ENCODE measurements at regions not wholly inside any gene's neighbourhood (a gene's known extent, or its start where the extent isn't known, plus 50 kb on each side); places are given as distances from the start of the nearest gene placed in this dataset.

DNA sequence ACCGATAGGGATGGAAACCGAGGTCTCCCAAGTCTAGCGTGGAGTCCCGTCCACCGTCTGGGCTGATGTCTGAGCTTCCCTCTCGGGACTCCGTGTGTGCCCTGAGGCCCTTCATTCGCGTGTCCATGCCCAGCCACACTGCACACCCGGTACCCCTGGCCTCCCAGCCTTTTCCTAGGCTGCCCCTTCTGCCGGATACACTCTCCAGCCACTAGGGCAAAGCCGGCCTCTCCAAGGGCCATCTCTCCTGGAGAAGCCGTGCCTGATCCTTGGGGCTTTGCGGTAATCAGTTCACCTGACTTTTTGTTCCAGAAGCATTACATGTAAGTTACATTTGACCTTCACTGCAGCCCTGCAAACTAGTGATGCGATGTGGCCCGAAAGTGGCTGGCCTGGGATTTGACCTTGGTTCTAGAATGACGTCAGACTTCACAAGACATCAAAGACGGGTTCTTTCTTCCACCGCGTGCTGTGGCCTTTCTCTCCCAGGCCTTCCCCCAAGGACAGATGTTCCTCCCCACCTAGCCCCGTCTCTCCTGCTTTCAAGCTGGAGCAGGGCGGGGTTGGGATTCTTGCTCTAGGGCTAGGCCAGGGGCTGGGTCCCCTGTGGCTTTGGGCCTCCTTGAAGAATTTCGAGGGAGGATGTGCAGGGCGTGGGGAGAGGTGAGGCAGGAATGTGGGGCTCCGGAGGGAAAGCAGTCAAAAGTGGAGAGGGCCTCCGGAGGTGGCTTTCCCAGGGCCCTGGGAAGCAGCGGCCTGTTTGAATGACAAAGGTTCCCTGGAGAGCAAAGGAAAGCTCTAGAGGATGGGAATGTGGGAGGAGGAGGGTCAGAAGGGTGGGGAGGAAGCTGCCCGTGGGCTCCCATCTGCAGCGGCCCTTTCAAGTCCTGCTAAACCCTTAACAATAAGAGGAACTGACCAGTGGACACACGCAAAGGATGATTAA, 49.7 kb upstream of the SLC2A1 start (continued):
- TF ChIP-seq, protein P1, sequence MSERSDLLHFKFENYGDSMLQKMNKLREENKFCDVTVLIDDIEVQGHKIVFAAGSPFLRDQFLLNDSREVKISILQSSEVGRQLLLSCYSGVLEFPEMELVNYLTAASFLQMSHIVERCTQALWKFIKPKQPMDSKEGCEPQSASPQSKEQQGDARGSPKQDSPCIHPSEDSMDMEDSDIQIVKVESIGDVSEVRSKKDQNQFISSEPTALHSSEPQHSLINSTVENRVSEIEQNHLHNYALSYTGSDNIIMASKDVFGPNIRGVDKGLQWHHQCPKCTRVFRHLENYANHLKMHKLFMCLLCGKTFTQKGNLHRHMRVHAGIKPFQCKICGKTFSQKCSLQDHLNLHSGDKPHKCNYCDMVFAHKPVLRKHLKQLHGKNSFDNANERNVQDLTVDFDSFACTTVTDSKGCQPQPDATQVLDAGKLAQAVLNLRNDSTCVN (CRISPR knock-in tag; IDR thresholded peaks at IDR 0.05; ENCODE audit: borderline replicate concordance) = no peak
- TF ChIP-seq ZNF44 (CRISPR knock-in tag; IDR thresholded peaks at IDR 0.05) (no peak), ZNF24 (IDR thresholded peaks at IDR 0.05) (no peak), MAFK (conservative IDR thresholded peaks at IDR 0.05 in 1 of 2, IDR thresholded peaks at IDR 0.05 in 1 of 2; ENCODE audit: low read length in 2 of 2) (no peak), SP1 (IDR thresholded peaks at IDR 0.05) (no peak), SP1 (CRISPR knock-in tag; IDR thresholded peaks at IDR 0.05) (no peak), KMT2A (CRISPR knock-in tag; IDR thresholded peaks at IDR 0.05) (no peak), ZNF605 (CRISPR knock-in tag; IDR thresholded peaks at IDR 0.05) (peak; percentile 75), ZNF557 (CRISPR knock-in tag; IDR thresholded peaks at IDR 0.05) (no peak), GTF2F1 (IDR thresholded peaks at IDR 0.05; ENCODE audit: low read length) (no peak), ZNF251 (CRISPR knock-in tag; IDR thresholded peaks at IDR 0.05) (no peak), ZKSCAN8 (CRISPR knock-in tag; IDR thresholded peaks at IDR 0.05; ENCODE audit: borderline replicate concordance) (no peak), SOX5 (CRISPR knock-in tag; IDR thresholded peaks at IDR 0.05; ENCODE audit: borderline replicate concordance) (peak; percentile 24; the same call in 1 of the 2 replicates), ZNF780A (CRISPR knock-in tag; IDR thresholded peaks at IDR 0.05) (no peak)
- TF ChIP-seq, protein P2, sequence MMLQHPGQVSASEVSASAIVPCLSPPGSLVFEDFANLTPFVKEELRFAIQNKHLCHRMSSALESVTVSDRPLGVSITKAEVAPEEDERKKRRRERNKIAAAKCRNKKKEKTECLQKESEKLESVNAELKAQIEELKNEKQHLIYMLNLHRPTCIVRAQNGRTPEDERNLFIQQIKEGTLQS (CRISPR knock-in tag; IDR thresholded peaks at IDR 0.05) = peak; percentile 78
- TF ChIP-seq, protein P3, sequence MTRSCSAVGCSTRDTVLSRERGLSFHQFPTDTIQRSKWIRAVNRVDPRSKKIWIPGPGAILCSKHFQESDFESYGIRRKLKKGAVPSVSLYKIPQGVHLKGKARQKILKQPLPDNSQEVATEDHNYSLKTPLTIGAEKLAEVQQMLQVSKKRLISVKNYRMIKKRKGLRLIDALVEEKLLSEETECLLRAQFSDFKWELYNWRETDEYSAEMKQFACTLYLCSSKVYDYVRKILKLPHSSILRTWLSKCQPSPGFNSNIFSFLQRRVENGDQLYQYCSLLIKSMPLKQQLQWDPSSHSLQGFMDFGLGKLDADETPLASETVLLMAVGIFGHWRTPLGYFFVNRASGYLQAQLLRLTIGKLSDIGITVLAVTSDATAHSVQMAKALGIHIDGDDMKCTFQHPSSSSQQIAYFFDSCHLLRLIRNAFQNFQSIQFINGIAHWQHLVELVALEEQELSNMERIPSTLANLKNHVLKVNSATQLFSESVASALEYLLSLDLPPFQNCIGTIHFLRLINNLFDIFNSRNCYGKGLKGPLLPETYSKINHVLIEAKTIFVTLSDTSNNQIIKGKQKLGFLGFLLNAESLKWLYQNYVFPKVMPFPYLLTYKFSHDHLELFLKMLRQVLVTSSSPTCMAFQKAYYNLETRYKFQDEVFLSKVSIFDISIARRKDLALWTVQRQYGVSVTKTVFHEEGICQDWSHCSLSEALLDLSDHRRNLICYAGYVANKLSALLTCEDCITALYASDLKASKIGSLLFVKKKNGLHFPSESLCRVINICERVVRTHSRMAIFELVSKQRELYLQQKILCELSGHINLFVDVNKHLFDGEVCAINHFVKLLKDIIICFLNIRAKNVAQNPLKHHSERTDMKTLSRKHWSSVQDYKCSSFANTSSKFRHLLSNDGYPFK (CRISPR knock-in tag; IDR thresholded peaks at IDR 0.05; ENCODE audit: borderline replicate concordance) = no peak
- TF ChIP-seq, protein P4, sequence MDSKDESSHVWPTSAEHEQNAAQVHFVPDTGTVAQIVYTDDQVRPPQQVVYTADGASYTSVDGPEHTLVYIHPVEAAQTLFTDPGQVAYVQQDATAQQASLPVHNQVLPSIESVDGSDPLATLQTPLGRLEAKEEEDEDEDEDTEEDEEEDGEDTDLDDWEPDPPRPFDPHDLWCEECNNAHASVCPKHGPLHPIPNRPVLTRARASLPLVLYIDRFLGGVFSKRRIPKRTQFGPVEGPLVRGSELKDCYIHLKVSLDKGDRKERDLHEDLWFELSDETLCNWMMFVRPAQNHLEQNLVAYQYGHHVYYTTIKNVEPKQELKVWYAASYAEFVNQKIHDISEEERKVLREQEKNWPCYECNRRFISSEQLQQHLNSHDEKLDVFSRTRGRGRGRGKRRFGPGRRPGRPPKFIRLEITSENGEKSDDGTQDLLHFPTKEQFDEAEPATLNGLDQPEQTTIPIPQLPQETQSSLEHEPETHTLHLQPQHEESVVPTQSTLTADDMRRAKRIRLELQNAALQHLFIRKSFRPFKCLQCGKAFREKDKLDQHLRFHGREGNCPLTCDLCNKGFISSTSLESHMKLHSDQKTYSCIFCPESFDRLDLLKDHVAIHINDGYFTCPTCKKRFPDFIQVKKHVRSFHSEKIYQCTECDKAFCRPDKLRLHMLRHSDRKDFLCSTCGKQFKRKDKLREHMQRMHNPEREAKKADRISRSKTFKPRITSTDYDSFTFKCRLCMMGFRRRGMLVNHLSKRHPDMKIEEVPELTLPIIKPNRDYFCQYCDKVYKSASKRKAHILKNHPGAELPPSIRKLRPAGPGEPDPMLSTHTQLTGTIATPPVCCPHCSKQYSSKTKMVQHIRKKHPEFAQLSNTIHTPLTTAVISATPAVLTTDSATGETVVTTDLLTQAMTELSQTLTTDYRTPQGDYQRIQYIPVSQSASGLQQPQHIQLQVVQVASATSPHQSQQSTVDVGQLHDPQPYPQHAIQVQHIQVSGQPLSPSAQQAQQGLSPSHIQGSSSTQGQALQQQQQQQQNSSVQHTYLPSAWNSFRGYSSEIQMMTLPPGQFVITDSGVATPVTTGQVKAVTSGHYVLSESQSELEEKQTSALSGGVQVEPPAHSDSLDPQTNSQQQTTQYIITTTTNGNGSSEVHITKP (CRISPR knock-in tag; IDR thresholded peaks at IDR 0.05; ENCODE audit: low read depth) = peak; percentile 50; the same call in 1 of the 2 replicates
- TF ChIP-seq, protein P5, sequence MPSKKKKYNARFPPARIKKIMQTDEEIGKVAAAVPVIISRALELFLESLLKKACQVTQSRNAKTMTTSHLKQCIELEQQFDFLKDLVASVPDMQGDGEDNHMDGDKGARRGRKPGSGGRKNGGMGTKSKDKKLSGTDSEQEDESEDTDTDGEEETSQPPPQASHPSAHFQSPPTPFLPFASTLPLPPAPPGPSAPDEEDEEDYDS (CRISPR knock-in tag; IDR thresholded peaks at IDR 0.05) = no peak
- TF ChIP-seq, protein P6, sequence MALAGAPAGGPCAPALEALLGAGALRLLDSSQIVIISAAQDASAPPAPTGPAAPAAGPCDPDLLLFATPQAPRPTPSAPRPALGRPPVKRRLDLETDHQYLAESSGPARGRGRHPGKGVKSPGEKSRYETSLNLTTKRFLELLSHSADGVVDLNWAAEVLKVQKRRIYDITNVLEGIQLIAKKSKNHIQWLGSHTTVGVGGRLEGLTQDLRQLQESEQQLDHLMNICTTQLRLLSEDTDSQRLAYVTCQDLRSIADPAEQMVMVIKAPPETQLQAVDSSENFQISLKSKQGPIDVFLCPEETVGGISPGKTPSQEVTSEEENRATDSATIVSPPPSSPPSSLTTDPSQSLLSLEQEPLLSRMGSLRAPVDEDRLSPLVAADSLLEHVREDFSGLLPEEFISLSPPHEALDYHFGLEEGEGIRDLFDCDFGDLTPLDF (CRISPR knock-in tag; IDR thresholded peaks at IDR 0.05) = no peak

All from HepG2 (cell line).